SK-N-MC (cell line): ENCODE measurements at regions not wholly inside any gene's neighbourhood (a gene's known extent, or its start where the extent isn't known, plus 50 kb on each side); places are given as distances from the start of the nearest gene placed in this dataset.

Experiments
- EZH2 ChIP-seq: fragments of 200-600 bp; sonication (generic); IDR thresholded peaks from one replicate; pipeline ENCODE4 v1.6.1; 2017; ENCODE audit warnings: antibody characterized with exemption
- POLR2AphosphoS5 ChIP-seq: IDR thresholded peaks from 2 replicates; pipeline ENCODE4 v1.6.1; 2012; ENCODE audit warnings: mild to moderate bottlenecking, low read depth, low read length, borderline replicate concordance

GRCh38 chr2:238562446-238562845 is 135.7 kb downstream of the ASB1 start:
- TF ChIP-seq EZH2 (no peak), POLR2AphosphoS5 (no peak)
